Erythroblast (primary cell): ENCODE measurements at regions not wholly inside any gene's neighbourhood (a gene's known extent, or its start where the extent isn't known, plus 50 kb on each side); places are given as distances from the start of the nearest gene placed in this dataset.

Experiments
- GATA1 ChIP-seq: IDR thresholded peaks from 2 replicates; pipeline ENCODE4 v1.6.1; 2011; ENCODE audit warnings: low read depth, mild to moderate bottlenecking, control low read depth, low read length, moderate library complexity
- POLR2A ChIP-seq: IDR thresholded peaks from 2 replicates; pipeline ENCODE4 v1.6.1; 2011; ENCODE audit warnings: mild to moderate bottlenecking, low read length

DNA sequence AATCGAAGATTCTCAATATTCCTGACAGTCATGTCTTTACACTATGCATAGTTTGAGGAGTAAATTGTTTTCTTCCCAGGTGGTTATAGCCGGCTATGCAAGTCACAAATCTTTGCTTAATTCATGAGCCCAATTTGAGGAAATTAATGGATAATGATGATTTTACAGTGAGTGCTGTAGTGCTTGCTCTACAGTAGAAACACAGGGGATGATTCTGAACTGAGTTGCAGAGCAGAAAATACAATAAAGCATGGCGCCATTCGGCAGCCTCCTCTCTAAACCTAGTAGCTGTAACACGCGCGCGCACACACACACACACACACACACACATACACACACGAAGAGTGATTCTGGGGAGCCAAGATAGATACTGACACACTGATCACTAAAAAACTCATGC, 181.7 kb upstream of the DPH6 start:
- TF ChIP-seq POLR2A (no peak), GATA1 (no peak)
